ENCODE measurements at regions not wholly inside any gene's neighbourhood (a gene's known extent, or its start where the extent isn't known, plus 50 kb on each side); places are given as distances from the start of the nearest gene placed in this dataset.

GRCh38 chr7:12909483-12909882, 222.1 kb downstream of the ARL4A start:
- H3K9ac ChIP-seq (ENCODE audit: low read depth in 1 of 2, low read length in 2 of 2): no peak overlapping the region
- H3K4me3 ChIP-seq (ENCODE audit: low read depth in 1 of 3, low read length in 3 of 3): no peak overlapping the region
- H3K27ac ChIP-seq (ENCODE audit: low read depth in 1 of 2, low read length in 2 of 2): no peak overlapping the region
- no peaks in the 10 kb centered on the region for H3K27me3 ChIP-seq (ENCODE audit: control insufficient read depth in 4 of 4, insufficient read depth in 4 of 4, low read length in 3 of 4)
- no peak for DNase-seq (ENCODE audit: low spot score)
- TF ChIP-seq ZBTB33 (IDR thresholded peaks at IDR 0.05): no peak
- no peak for TF ChIP-seq NR2F2 (IDR thresholded peaks at IDR 0.05)
- TF ChIP-seq FOXA2 (IDR thresholded peaks at IDR 0.05): no peak
- no peak for TF ChIP-seq SP1 (IDR thresholded peaks at IDR 0.05)
- TF ChIP-seq YY1 (IDR thresholded peaks at IDR 0.05): no peak
- TF ChIP-seq ATF3 (IDR thresholded peaks at IDR 0.05): no peak
- TF ChIP-seq EGR1 (IDR thresholded peaks at IDR 0.05; ENCODE audit: low read depth in 2 of 2): no peak
- TF ChIP-seq MAX (IDR thresholded peaks at IDR 0.05): no peak
- TF ChIP-seq HNF4A (conservative IDR thresholded peaks at IDR 0.05): no peak
- TF ChIP-seq REST (IDR thresholded peaks at IDR 0.05): no peak
- TF ChIP-seq RXRA (IDR thresholded peaks at IDR 0.05): no peak
- TF ChIP-seq HNF4G (IDR thresholded peaks at IDR 0.05): no peak
- TF ChIP-seq FOXA1 (IDR thresholded peaks at IDR 0.05): no peak
- TF ChIP-seq RAD21 (IDR thresholded peaks at IDR 0.05): no peak
- no peak for TF ChIP-seq CTCF (IDR thresholded peaks at IDR 0.05; ENCODE audit: low read depth, low read length, missing input control)
- TF ChIP-seq GABPA (IDR thresholded peaks at IDR 0.05 in 1 of 2, conservative IDR thresholded peaks at IDR 0.05 in 1 of 2): no peak
- no peaks in the 10 kb centered on the region for H3K4me1 ChIP-seq (ENCODE audit: control insufficient read depth in 4 of 4, insufficient read depth in 4 of 4, low read length in 3 of 4)
- no peaks in the 10 kb centered on the region for H3K9me3 ChIP-seq (ENCODE audit: control insufficient read depth in 4 of 4, low read length in 3 of 4)
- no peaks in the 10 kb centered on the region for H3K36me3 ChIP-seq (ENCODE audit: control insufficient read depth in 4 of 4, insufficient read depth in 3 of 4, low read depth in 1 of 4, low read length in 3 of 4)
- 95% methylated on average over 1 of the region's 1 CpG for WGBS

- 58% methylated on average over 2 of the region's 2 CpGs for WGBS
- no peak overlapping the region for H3K9ac ChIP-seq (ENCODE audit: low read depth in 1 of 2, low read length in 2 of 2)
- no peak overlapping the region for H3K27ac ChIP-seq (ENCODE audit: low read depth in 1 of 2, low read length in 2 of 2)
- no peak overlapping the region for H3K4me3 ChIP-seq (ENCODE audit: low read depth in 1 of 3, low read length in 3 of 3)
- no peaks in the 10 kb centered on the region for H3K4me1 ChIP-seq (ENCODE audit: control insufficient read depth in 4 of 4, insufficient read depth in 4 of 4, low read length in 3 of 4)
- no peak for DNase-seq (ENCODE audit: low spot score)
- no peaks in the 10 kb centered on the region for H3K36me3 ChIP-seq (ENCODE audit: control insufficient read depth in 4 of 4, insufficient read depth in 3 of 4, low read depth in 1 of 4, low read length in 3 of 4)
- no peaks in the 10 kb centered on the region for H3K9me3 ChIP-seq (ENCODE audit: control insufficient read depth in 4 of 4, low read length in 3 of 4)
- no peaks in the 10 kb centered on the region for H3K27me3 ChIP-seq (ENCODE audit: control insufficient read depth in 4 of 4, insufficient read depth in 4 of 4, low read length in 3 of 4)
- no peak for TF ChIP-seq FOXA1 (IDR thresholded peaks at IDR 0.05)
- no peak for TF ChIP-seq REST (IDR thresholded peaks at IDR 0.05)
- TF ChIP-seq JUND (IDR thresholded peaks at IDR 0.05): no peak
- TF ChIP-seq CTCF (IDR thresholded peaks at IDR 0.05; ENCODE audit: low read depth, low read length, missing input control): no peak
- TF ChIP-seq GABPA (IDR thresholded peaks at IDR 0.05 in 1 of 2, conservative IDR thresholded peaks at IDR 0.05 in 1 of 2): no peak
- TF ChIP-seq MAX (IDR thresholded peaks at IDR 0.05): no peak
- no peak for TF ChIP-seq FOXA2 (IDR thresholded peaks at IDR 0.05)
- no peak for TF ChIP-seq YY1 (IDR thresholded peaks at IDR 0.05)
- TF ChIP-seq TAF1 (conservative IDR thresholded peaks at IDR 0.05): no peak
- no peak for TF ChIP-seq HNF4A (conservative IDR thresholded peaks at IDR 0.05)
- no peak for TF ChIP-seq RXRA (IDR thresholded peaks at IDR 0.05)
Observed at GRCh38 chr7:12911053-12911452, 223.6 kb downstream of the ARL4A start.

All from liver (tissue), 8 donors.